ENCODE measurements at regions not wholly inside any gene's neighbourhood (a gene's known extent, or its start where the extent isn't known, plus 50 kb on each side); places are given as distances from the start of the nearest gene placed in this dataset.
"Not testable (repeated sequence)": the region's sequence is repeated elsewhere in the genome, so short reads cannot be mapped to it uniquely, and the experiment has no call there.

- DNase-seq, result peak; percentile 13
These were observed 70.0 kb upstream of the ATP5MC3 start for GRCh38 chr2:175251425-175252041.

- no peak for DNase-seq
These were observed 65.6 kb upstream of the ATP5MC3 start for GRCh38 chr2:175247159-175247558.

- DNase-seq, result no peak
These were observed 63.2 kb upstream of the ATP5MC3 start for GRCh38 chr2:175244697-175245096.

- DNase-seq, result no peak
These were observed 60.2 kb upstream of the ATP5MC3 start for GRCh38 chr2:175241691-175242090.

- not testable (repeated sequence) for DNase-seq
These were observed 58.5 kb upstream of the ATP5MC3 start for GRCh38 chr2:175240033-175240432.

- DNase-seq, result no peak
These were observed 55.4 kb upstream of the ATP5MC3 start for GRCh38 chr2:175236930-175237329.

- no peak for DNase-seq
These were observed 53.1 kb upstream of the ATP5MC3 start for GRCh38 chr2:175234650-175235049.

- DNase-seq, result no peak
These were observed 52.6 kb upstream of the ATP5MC3 start for GRCh38 chr2:175234153-175234552.

GRCh38 chr2:175233135-175233719 is 51.7 kb upstream of the ATP5MC3 start:
- no peak for DNase-seq
